NCI-H2081 (cell line): ENCODE measurements at regions not wholly inside any gene's neighbourhood (a gene's known extent, or its start where the extent isn't known, plus 50 kb on each side); places are given as distances from the start of the nearest gene placed in this dataset.
"Not testable (repeated sequence)": the region's sequence is repeated elsewhere in the genome, so short reads cannot be mapped to it uniquely, and the experiment has no call there.

ENCODE experiments used
- DNase-seq, 2 experiments: peaks; one replicate each; lab custom pipeline; 2025; lab: John Stamatoyannopoulos, UW

DNA sequence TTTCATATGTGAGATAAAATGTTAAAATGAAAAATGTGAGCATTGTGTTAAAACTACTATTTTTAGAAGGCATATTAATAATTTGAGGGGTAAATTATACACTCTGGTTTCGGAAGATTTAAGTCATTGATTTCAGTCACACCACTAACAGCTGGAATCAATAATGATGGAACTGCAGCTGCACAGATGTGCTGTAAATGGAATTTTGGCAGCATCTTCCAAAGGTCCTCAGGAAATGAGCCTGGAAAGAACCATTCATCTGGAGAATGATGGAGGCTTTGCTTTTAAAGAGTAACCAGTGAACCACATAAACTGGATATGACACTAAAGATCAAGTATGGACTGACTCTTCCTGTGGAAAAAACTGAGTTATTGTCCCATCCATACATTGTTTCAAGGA, 759.0 kb upstream of the EPHA5 start:
- no peak for DNase-seq

GRCh38 chr4:66416425-66416824, 746.1 kb upstream of the EPHA5 start:
- DNase-seq = no peak

GRCh38 chr4:66404141-66404540, 733.9 kb upstream of the EPHA5 start:
- DNase-seq = no peak

DNA sequence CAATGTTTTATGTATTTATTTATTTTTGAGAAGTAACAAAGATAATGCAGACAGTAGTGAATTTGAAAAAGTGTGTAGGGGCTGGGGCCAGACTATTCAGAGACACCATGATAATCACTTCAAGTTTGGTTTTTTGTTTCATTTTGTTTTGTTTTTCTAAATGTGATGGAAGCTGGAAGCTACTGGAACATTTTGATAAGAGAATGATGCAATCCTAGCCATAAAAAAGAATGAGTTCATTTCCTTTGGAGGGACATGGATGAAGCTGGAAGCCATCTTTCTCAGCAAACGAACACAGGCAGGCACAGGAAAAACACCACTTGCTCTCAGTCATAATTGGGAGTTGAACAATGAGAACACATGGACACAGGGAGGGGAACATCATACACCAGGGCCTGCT, 706.6 kb upstream of the EPHA5 start:
- no peak for DNase-seq

GRCh38 chr4:66376396-66376795, 706.1 kb upstream of the EPHA5 start:
- no peak for DNase-seq

- no peak for DNase-seq
These were observed 703.0 kb upstream of the EPHA5 start for GRCh38 chr4:66373268-66373667.

DNA sequence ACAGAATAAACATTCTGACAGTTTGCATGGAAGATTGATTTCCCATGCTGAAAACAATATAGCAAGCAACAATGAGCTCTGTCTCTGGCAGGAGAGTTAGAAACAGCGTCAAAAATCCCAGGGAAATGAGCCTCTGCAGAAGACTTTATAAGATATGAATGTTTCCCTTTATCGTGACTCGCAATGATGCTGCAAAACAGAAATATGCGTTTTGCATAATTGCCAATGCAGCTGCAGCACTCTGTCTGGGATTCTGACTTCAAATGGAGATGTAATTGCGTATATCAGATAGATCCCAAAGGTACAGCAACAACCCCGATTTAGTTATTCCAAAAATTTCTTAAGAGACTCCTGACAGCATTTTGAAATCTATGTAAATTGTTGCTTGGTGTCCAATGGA, 702.4 kb upstream of the EPHA5 start:
- no peak for DNase-seq

GRCh38 chr4:66367043-66367660, 696.9 kb upstream of the EPHA5 start:
- no peak for DNase-seq

DNA sequence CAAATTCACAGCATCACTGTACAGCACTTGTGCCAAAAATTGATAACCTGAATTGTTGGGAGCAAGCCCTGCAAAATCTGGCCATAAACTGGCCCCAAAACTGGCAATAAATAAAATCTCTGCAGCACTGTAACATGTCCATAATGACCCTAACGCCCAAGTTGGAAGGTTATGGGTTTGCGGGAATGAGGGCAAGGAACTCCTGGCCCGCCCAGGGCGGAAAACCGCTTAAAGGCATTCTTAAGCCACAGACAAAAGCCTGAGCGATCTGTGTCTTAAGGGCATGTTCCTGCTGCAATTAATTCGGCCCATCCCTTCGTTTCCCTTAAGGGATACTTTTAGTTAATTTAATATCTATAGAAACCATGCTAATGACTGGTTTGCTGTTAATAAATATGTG, 690.1 kb upstream of the EPHA5 start:
- not testable (repeated sequence) for DNase-seq

DNA sequence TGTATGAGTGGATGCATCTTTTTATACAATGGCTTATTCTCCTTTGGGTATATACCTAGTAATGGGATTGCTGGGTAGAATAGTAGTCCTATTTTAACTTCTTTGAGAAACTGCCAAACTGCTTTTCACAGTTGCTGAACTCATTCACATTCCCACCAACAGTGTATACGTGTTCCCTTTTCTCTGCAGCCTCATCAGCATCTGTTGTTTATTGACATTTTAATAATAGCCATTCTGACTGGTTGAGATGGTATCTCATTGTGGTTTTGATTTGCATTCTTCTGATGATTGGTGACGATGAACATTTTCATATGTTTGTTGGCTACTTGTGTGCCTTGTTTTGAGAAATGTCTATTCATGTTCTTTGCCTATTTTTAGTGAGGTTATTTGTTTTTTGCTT, 687.0 kb upstream of the EPHA5 start:
- peak in 1 of 2 experiments; percentile 3 for DNase-seq

DNA sequence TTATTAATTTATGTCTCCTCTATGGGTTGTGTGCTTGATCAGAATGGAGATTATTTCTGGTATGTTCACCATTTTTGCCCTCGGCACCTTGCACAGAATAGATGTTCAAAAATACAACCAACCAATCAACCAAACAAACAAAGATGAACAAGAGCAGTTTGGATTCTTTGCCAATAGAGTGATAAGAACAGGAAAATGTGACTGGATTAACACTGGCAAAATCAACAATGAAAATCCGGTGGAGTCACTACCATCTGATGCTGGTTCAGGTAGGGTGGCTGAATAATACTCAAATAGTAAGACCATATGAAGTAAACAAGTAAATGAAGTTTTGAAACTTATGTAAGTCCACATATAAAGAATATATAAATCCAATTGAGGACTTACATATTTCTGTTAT, 685.0 kb upstream of the EPHA5 start:
- no peak for DNase-seq

- no peak for DNase-seq
These were observed 681.5 kb upstream of the EPHA5 start for GRCh38 chr4:66351761-66352160.

- no peak for DNase-seq
These were observed 670.1 kb upstream of the EPHA5 start for GRCh38 chr4:66340286-66340893.

DNA sequence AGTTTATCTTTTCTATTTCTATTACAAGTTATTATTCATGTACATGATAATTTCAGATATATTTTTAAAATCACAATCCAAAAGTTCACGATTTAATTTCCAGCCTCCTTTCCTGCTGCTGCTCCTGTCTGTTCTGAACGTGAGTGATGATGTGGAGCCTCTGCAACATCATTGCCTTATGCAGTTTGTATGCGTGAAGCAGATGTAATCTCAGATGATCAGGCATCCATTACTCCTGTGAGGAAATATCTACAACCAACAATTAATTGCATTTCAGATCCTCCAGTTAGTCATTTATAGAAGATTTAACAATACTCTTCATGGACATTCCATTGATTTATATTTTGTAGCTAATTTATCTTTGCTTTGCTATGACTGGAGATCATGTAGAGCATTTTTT, 668.7 kb upstream of the EPHA5 start:
- DNase-seq = no peak

DNA sequence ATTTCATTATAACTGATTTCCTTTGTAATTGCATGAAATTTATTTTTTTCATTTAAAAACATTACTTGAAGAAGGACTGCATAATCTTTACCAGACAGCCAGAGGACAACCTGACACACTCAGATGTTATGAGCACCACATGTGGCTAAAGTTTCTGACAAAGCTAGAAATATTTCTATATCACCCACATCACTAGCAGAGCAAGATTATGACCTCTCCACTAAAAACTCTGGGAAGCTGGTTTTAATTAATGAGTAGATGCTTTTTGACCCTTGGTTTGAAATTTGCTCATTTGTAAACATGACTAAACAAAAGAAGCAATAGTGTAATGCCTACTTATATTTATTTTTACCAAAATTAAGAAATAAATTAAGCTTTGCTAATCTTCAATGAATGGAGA, 661.5 kb upstream of the EPHA5 start:
- DNase-seq = no peak

DNA sequence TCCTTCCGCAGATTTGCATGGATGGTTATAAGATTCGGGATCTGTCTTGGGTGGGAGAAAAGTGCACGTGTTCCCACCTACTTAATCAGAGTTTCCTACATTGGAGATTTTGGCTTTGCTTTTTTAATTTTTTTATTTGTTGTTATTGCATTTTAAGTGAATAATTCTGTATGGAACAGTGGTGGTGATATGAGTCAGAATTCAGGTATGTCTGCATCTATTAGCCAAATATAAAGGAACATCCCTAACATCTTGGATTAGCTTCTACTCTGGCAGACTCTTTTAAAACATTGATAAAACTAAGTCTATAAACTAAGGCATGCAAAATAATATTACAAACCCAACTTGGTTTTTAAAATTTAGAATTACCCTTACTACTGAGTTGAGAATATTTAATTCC, 659.8 kb upstream of the EPHA5 start:
- no peak for DNase-seq

DNA sequence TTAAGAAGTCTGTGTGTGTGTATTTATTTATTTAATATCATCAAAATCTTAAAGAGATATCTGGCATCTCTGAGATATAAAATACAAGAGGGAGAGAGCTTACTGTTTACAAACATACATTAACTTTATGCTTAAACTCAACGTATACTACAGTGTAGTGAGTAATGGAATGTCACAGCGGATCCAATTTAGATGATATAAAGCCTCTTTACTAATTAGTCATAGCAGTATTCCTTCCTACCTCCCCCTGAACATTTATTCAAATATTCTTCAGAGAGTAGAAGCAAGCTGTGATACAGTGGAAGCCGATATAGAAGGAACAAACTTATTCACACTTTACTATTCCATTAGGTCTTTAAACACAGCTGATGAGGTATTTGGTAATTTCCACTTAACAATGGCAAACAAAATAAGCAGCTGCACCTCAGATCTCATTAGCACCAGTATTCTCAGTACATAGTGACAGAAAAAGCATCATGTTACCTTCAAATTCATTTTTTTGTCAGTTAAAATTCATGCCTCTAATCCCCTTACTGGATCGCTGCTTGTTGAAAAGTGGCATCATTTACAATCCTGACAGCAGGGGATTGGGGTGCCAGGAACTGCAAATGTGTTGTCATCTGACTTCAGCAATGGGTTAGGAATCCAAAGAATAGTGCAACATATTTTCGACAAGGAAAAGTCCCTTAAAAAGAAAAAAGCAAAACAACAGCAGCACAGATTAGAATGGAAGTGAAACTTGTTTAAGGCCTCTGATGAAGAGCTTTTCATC, 658.7 kb upstream of the EPHA5 start:
- DNase-seq = peak in 1 of 2 experiments; percentile 37

DNA sequence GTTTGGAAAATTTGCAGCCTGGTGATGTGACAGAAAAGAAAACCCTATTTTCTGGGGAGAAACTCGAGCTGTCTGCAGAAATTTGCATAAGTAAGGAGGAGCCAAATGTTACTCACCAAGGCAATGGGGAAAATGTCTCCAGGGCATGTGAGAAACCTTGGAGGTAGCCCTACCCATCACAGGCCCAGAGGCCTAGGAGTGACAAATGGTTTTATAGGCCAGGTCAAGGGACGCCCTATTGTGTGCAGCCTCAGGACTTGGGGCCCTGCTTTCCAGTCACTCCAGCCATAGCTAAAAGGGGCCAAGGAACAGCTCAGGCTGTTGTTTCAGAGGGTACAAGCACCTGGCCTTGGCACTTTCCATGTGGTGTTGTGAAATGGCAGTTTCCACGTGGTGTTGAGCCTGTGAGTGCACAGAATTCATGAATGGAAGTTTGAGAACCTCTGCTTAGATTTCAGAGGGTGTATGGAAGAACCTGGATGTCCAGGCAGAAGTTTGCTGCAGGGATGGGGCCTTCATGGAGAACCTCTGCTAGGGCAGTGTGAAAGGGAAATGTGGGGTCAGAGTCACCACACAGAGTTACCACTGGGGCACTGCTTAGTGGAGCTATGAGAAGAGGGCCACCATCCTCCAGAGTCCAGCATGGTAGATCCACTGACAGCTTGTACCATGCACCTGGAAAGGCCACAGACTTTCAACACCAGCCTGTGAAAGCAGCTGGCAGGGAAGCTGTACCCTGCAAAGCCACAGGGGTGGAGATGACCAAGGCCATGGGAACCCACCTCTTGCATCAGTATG, 637.6 kb upstream of the EPHA5 start:
- DNase-seq = no peak

DNA sequence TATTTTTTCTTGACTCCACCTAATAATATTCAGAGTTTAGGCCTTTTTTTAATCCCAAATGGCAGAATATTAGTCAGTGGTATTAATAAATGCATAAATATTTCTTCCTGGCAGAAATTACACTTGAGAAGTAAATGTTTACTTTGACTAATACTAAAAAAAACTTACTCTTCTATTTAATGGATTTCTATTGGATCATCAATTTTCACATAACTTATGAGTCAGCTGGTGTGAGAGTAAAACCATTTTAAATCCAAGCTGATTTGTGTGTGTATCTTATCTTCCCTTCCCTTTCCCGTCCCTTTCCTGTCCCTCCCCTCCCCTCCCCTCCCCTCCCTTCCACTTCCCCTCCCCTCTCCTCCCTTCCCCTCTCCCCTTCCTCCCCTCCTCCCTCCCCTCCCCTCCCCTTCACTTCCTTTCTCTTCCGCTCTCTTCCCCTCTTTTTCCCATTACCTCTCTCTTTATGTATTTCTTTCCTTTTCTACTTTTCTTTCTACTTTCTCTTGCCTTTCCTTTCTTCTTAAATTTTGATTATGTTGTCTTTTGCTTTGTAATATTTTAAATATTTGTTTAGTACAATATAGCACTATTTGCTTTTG, 630.1 kb upstream of the EPHA5 start:
- no peak for DNase-seq

GRCh38 chr4:66298569-66298968, 628.3 kb upstream of the EPHA5 start:
- no peak for DNase-seq

GRCh38 chr4:66297703-66298102, 627.4 kb upstream of the EPHA5 start:
- peak in 1 of 2 experiments; percentile 28 for DNase-seq

- DNase-seq = peak in 1 of 2 experiments; percentile 13
These were observed 624.3 kb upstream of the EPHA5 start for GRCh38 chr4:66294638-66295037.
